ENCODE measurements at regions not wholly inside any gene's neighbourhood (a gene's known extent, or its start where the extent isn't known, plus 50 kb on each side); places are given as distances from the start of the nearest gene placed in this dataset.

DNA sequence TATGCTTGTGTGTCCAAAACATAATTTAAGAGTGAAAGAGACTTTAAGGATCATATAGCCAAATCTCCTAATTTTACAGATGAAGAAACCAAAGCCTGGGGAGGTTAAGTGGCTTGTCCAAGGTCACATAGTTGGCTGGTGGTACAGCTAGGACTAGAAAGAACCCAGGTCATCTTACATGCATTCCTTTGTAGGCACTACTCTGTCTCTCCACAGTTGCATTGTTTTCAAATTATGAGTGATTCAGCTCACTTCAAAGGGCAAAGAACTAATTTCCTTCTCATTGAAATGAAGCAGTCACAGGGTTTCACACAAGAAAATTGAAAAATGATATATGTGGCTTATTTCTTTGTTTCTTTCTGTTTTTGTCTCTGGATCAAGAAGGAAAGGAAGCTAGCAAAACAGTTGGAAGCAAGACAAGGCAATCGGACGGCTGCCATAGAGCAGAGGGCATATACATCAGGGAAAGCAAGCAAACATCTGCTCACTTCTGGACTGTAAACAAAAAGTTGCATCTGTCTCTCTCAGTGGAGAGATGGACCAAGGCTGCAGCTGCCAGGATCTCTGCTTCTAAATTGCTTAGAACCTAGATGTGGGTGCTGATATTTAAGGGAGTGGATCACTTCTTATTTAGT, 107.5 kb upstream of the AMOT start:
- no peaks in the 10 kb centered on the region for H3K36me3 ChIP-seq
- H3K4me1 ChIP-seq, result no peaks in the 10 kb centered on the region
- TF ChIP-seq CTCF (IDR thresholded peaks at IDR 0.05), result no peak
- intact Hi-C loops (cut with DNase I; ENCODE audit: low total_unique reads), result no loop called here
- no peaks in the 10 kb centered on the region for H3K9me3 ChIP-seq
- no peak for DNase-seq
- no peak overlapping the region for H3K4me3 ChIP-seq
- H3K27me3 ChIP-seq, result no peaks in the 10 kb centered on the region
- H3K27ac ChIP-seq, result no peak overlapping the region

DNA sequence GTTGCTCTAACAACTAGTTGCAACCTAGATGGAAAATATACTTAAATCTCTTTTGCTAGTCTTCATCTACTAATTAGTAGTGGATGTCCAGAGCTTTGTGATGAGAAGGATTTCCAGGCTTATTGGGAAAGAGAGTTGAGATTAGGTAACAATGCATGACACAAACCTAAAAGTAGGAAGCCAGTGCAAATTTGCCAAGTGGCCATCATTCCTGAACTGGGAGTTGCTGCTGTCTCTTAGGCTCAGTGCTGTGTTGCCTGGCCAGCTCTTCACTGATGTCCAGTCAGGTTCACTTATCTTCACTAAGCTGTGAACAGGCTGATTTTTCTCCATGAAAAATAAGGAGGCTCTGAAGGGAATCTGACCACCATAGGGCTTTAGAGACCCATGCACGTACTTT, 105.6 kb upstream of the AMOT start:
- Histone ChIP-seq H3K27me3 (no peaks in the 10 kb centered on the region), H3K4me3 (no peak overlapping the region), H3K4me1 (no peaks in the 10 kb centered on the region), H3K27ac (no peak overlapping the region), H3K36me3 (no peaks in the 10 kb centered on the region), H3K9me3 (no peaks in the 10 kb centered on the region)
- no peak for TF ChIP-seq CTCF (IDR thresholded peaks at IDR 0.05)
- intact Hi-C loops (cut with DNase I; ENCODE audit: low total_unique reads), result no loop called here
- DNase-seq, result peak in 1 of 2 donors; percentile 19

- intact Hi-C loops (cut with DNase I; ENCODE audit: low total_unique reads), result no loop called here
- no peaks in the 10 kb centered on the region for H3K27me3 ChIP-seq
- no peak overlapping the region for H3K27ac ChIP-seq
- H3K4me1 ChIP-seq, result no peaks in the 10 kb centered on the region
- H3K36me3 ChIP-seq, result no peaks in the 10 kb centered on the region
- H3K4me3 ChIP-seq, result no peak overlapping the region
- TF ChIP-seq CTCF (IDR thresholded peaks at IDR 0.05), result no peak
- DNase-seq, result no peak
- H3K9me3 ChIP-seq, result no peaks in the 10 kb centered on the region
These were observed 105.2 kb upstream of the AMOT start for GRCh38 chrX:112945826-112946225.

- TF ChIP-seq CTCF (IDR thresholded peaks at IDR 0.05), result no peak
- no peak for DNase-seq
- H3K4me3 ChIP-seq, result peak overlapping the region in 1 of 2 donors; percentile 18
- intact Hi-C loops (cut with DNase I; ENCODE audit: low total_unique reads), result no loop called here
- no peaks in the 10 kb centered on the region for H3K9me3 ChIP-seq
- H3K27ac ChIP-seq, result no peak overlapping the region
- no peaks in the 10 kb centered on the region for H3K36me3 ChIP-seq
- H3K27me3 ChIP-seq, result no peaks in the 10 kb centered on the region
- H3K4me1 ChIP-seq, result no peaks in the 10 kb centered on the region
These were observed 100.7 kb upstream of the AMOT start for GRCh38 chrX:112941209-112941837.

GRCh38 chrX:112935029-112935428, 94.4 kb upstream of the AMOT start:
- DNase-seq, result no peak
- H3K27me3 ChIP-seq, result no peaks in the 10 kb centered on the region
- no peaks in the 10 kb centered on the region for H3K4me1 ChIP-seq
- no peak overlapping the region for H3K4me3 ChIP-seq
- TF ChIP-seq CTCF (IDR thresholded peaks at IDR 0.05), result no peak
- intact Hi-C loops (cut with DNase I; ENCODE audit: low total_unique reads), result no loop called here
- H3K27ac ChIP-seq, result no peak overlapping the region
- H3K36me3 ChIP-seq, result no peaks in the 10 kb centered on the region
- H3K9me3 ChIP-seq, result no peaks in the 10 kb centered on the region

Measured in tibial artery (tissue), 4 donors.